ENCODE measurements at regions not wholly inside any gene's neighbourhood (a gene's known extent, or its start where the extent isn't known, plus 50 kb on each side); places are given as distances from the start of the nearest gene placed in this dataset.

DNA sequence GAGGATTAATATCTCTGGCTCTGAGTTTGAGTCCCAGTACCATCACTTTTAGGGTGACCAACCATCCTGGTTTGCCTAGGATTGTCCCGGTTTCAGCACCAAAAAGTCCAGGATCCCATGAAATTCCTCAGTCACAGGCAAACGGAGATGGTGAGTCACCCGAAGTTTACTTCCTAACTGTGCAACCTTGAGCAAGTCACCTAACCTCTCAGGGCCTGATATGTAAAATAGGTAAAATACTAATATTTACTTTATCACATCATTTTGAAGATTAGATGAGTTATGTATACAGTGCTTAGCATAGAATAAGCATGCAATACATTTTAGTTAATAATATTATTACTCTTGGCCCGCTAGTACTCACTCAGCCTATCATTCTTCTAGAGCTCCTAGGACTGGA lies 91.1 kb upstream of the KCNMB2 start:
- H3K27ac Mint-ChIP-seq, result no peak overlapping the region
- no peak overlapping the region for H3K4me3 Mint-ChIP-seq
- no peaks in the 10 kb centered on the region for H3K4me1 Mint-ChIP-seq
- H3K36me3 Mint-ChIP-seq (ENCODE audit: low read depth), result no peaks in the 10 kb centered on the region
- TF ChIP-seq CTCF (IDR thresholded peaks at IDR 0.05), result no peak
- H3K27me3 Mint-ChIP-seq (ENCODE audit: low read depth, poor library complexity), result no peaks in the 10 kb centered on the region
- DNase-seq, result no peak
- peaks cover 15% of the 10 kb centered on the region for H3K9me3 Mint-ChIP-seq

GRCh38 chr3:178446059-178446458 lies 90.2 kb upstream of the KCNMB2 start:
- TF ChIP-seq CTCF (IDR thresholded peaks at IDR 0.05), result no peak
- Mint-ChIP-seq H3K4me3 (no peak overlapping the region), H3K36me3 (ENCODE audit: low read depth) (no peaks in the 10 kb centered on the region), H3K27ac (no peak overlapping the region), H3K27me3 (ENCODE audit: low read depth, poor library complexity) (no peaks in the 10 kb centered on the region), H3K9me3 (peaks cover 15% of the 10 kb centered on the region), H3K4me1 (no peaks in the 10 kb centered on the region)
- DNase-seq, result no peak

DNA sequence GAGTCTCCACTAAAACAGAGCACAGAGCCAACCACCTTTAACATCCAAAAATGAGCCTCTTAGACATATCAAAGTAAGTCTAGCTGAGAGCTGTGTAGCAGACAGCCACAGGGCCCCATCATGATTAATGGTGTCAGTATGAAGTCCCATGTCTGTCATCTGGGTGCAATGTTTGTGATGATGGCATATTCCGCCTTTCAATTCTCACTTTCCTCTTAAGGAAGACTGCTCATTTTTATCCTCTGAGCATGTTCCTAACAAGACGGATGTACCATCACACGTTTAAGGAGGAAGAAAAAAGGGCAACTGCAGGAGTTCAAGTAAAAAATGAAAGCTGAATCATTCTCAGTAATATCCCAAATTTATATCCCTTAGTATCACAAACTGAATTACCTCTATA lies 85.8 kb upstream of the KCNMB2 start:
- TF ChIP-seq CTCF (IDR thresholded peaks at IDR 0.05), result no peak
- Mint-ChIP-seq H3K27ac (no peak overlapping the region), H3K27me3 (ENCODE audit: low read depth, poor library complexity) (peaks cover 3% of the 10 kb centered on the region), H3K4me3 (no peak overlapping the region), H3K4me1 (no peaks in the 10 kb centered on the region), H3K36me3 (ENCODE audit: low read depth) (no peaks in the 10 kb centered on the region), H3K9me3 (peaks cover 15% of the 10 kb centered on the region)
- no peak for DNase-seq

- H3K27ac Mint-ChIP-seq, result no peak overlapping the region
- TF ChIP-seq CTCF (IDR thresholded peaks at IDR 0.05), result no peak
- H3K27me3 Mint-ChIP-seq (ENCODE audit: low read depth, poor library complexity), result peaks cover 3% of the 10 kb centered on the region
- H3K9me3 Mint-ChIP-seq, result peaks cover 15% of the 10 kb centered on the region
- peaks cover 13% of the 10 kb centered on the region for H3K4me1 Mint-ChIP-seq
- no peak for DNase-seq
- no peak overlapping the region for H3K4me3 Mint-ChIP-seq
- no peaks in the 10 kb centered on the region for H3K36me3 Mint-ChIP-seq (ENCODE audit: low read depth)
These were observed 84.4 kb upstream of the KCNMB2 start for GRCh38 chr3:178451799-178452198.

DNA sequence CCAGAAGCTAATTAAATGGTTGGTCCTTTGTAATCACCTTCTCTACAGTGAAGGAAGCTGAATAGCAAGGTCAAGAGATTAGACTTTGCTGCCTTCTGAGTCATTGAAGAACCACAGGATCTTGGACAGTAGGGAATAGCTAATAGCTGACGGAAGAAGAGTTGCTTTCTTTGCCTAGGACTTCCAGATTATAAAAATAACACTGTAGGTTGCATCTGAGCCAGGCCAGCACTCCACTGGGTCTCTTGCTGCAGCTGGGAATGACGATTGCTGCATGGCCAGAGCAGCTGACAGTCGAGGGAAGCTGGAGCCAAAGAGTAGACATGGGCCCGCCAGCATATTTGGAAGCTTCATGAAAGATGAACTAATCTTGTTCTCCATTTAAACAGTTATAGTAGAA lies 81.5 kb upstream of the KCNMB2 start:
- DNase-seq, result no peak
- Mint-ChIP-seq H3K9me3 (no peaks in the 10 kb centered on the region), H3K27me3 (ENCODE audit: low read depth, poor library complexity) (peaks cover 3% of the 10 kb centered on the region)

More for the DNA sequence above, 81.5 kb upstream of the KCNMB2 start:
- no peak for TF ChIP-seq CTCF (IDR thresholded peaks at IDR 0.05)
- H3K4me3 Mint-ChIP-seq, result no peak overlapping the region
- peaks cover 25% of the 10 kb centered on the region for H3K4me1 Mint-ChIP-seq
- H3K27ac Mint-ChIP-seq, result no peak overlapping the region
- H3K36me3 Mint-ChIP-seq (ENCODE audit: low read depth), result no peaks in the 10 kb centered on the region
